ENCODE measurements at regions not wholly inside any gene's neighbourhood (a gene's known extent, or its start where the extent isn't known, plus 50 kb on each side); places are given as distances from the start of the nearest gene placed in this dataset.

DNA sequence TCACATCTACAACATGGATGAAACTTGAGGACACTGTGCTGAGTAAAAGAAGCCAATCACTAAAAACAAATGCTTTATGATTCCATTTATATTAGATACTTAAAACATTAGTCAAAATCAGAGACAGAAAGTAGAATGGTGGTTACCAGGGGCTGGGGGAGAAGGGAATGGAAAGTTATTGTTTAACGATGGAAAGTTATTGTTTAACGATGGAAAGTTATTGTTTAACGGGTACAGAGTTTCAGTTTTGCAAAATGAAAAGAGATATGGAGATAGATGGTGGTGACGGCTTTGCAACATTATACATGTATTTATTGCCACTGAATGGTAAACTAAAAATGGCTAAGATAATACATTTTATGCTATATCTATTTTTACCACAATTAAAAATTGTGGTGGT is 160.6 kb downstream of the TUBA3C start:
- TF ChIP-seq, protein P1, sequence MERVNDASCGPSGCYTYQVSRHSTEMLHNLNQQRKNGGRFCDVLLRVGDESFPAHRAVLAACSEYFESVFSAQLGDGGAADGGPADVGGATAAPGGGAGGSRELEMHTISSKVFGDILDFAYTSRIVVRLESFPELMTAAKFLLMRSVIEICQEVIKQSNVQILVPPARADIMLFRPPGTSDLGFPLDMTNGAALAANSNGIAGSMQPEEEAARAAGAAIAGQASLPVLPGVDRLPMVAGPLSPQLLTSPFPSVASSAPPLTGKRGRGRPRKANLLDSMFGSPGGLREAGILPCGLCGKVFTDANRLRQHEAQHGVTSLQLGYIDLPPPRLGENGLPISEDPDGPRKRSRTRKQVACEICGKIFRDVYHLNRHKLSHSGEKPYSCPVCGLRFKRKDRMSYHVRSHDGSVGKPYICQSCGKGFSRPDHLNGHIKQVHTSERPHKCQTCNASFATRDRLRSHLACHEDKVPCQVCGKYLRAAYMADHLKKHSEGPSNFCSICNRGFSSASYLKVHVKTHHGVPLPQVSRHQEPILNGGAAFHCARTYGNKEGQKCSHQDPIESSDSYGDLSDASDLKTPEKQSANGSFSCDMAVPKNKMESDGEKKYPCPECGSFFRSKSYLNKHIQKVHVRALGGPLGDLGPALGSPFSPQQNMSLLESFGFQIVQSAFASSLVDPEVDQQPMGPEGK (CRISPR knock-in tag; IDR thresholded peaks at IDR 0.05; ENCODE audit: borderline replicate concordance): no peak
- no peak for TF ChIP-seq SNAI2 (CRISPR knock-in tag; IDR thresholded peaks at IDR 0.05)
